ENCODE measurements at regions not wholly inside any gene's neighbourhood (a gene's known extent, or its start where the extent isn't known, plus 50 kb on each side); places are given as distances from the start of the nearest gene placed in this dataset.
"Not testable (repeated sequence)": the region's sequence is repeated elsewhere in the genome, so short reads cannot be mapped to it uniquely, and the experiment has no call there.

- DNase-seq (ENCODE audit: low spot score), result no peak
- no peak for TF ChIP-seq CTCF (IDR thresholded peaks at IDR 0.05; ENCODE audit: extremely low read depth, insufficient read depth, missing control alignments)
- in situ Hi-C loops (cut with MboI; ENCODE audit: low pct_unique_long_range_greater_than_20kb, low sequenced_read_pairs, unreplicated experiment), result no loop called here
Observed at GRCh38 chr17:55926276-55926990, 175.6 kb downstream of the PCTP start.

- TF ChIP-seq CTCF (IDR thresholded peaks at IDR 0.05; ENCODE audit: extremely low read depth, insufficient read depth, missing control alignments), result no peak
- DNase-seq (ENCODE audit: low spot score), result no peak
- in situ Hi-C loops (cut with MboI; ENCODE audit: low pct_unique_long_range_greater_than_20kb, low sequenced_read_pairs, unreplicated experiment), result no loop called here
Observed at GRCh38 chr17:55930291-55930809, 179.5 kb downstream of the PCTP start.

GRCh38 chr17:55931446-55931845, 180.6 kb downstream of the PCTP start:
- in situ Hi-C loops (cut with MboI; ENCODE audit: low pct_unique_long_range_greater_than_20kb, low sequenced_read_pairs, unreplicated experiment), result no loop called here
- no peak for TF ChIP-seq CTCF (IDR thresholded peaks at IDR 0.05; ENCODE audit: extremely low read depth, insufficient read depth, missing control alignments)
- no peak for DNase-seq (ENCODE audit: low spot score)

DNA sequence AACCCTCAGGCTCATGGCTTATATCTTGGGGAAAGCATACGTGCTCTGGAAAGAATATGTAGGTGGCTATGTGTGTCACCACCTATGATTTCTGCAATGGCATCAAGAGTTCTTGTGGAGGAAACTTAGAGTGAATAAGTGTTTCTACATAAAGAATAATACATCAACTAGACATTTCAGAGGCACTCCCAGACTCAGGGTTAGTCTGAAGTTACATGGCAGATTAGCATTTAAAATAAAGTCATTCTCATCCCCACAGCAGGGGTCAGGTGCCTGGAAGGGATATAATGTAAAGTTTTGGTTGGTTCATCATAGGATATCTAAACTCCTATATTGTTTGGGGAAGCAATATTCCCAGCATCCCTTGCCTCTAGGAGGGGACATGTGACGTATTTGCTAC, 182.1 kb downstream of the PCTP start:
- in situ Hi-C loops (cut with MboI; ENCODE audit: low pct_unique_long_range_greater_than_20kb, low sequenced_read_pairs, unreplicated experiment), result no loop called here
- TF ChIP-seq CTCF (IDR thresholded peaks at IDR 0.05; ENCODE audit: extremely low read depth, insufficient read depth, missing control alignments), result no peak
- no peak for DNase-seq (ENCODE audit: low spot score)

GRCh38 chr17:55939181-55939810, 188.4 kb downstream of the PCTP start:
- DNase-seq (ENCODE audit: low spot score); in situ Hi-C loops (cut with MboI; ENCODE audit: low pct_unique_long_range_greater_than_20kb, low sequenced_read_pairs, unreplicated experiment): not testable (repeated sequence)

DNA sequence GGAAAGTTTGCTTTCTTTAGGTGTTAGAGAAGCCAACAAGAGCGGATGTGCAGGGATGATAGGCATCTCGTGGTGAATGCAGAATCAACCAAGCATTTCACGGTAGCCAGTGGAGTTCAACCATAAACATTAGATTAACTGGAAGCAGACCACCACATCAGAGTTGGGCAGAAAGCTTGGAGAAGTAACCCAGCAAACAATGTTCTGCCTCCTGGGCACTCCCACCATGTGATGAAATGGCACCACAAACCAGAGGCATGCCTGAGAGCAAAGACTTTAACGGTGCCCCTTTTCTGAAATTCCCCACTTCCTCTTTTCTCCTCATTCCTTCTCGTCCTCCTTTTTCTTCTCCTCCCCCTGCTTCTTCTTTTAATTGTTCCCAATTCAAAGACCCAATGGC, 193.5 kb upstream of the ANKFN1 start:
- in situ Hi-C loops (cut with MboI; ENCODE audit: low pct_unique_long_range_greater_than_20kb, low sequenced_read_pairs, unreplicated experiment), result no loop called here
- no peak for DNase-seq (ENCODE audit: low spot score)
- TF ChIP-seq CTCF (IDR thresholded peaks at IDR 0.05; ENCODE audit: extremely low read depth, insufficient read depth, missing control alignments), result no peak

DNA sequence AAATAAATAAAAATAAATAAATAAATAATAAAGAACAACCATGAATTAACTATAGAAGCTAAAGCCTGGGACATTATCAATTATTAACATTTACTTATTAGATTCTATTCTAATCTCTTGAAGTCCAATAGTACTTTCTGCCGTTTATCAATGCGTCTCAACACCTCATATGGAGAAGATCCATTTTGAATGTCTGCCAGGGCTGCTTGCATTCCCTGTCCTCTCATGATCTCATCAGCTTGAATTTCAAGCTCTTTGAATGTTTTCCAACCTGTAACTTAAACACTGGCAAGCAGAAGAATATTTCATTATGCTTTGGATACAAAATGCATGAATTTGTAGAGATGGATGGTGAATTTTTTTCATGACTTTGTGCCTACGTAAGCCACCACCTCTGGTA, 191.9 kb upstream of the ANKFN1 start:
- no peak for TF ChIP-seq CTCF (IDR thresholded peaks at IDR 0.05; ENCODE audit: extremely low read depth, insufficient read depth, missing control alignments)

More for the DNA sequence above, 191.9 kb upstream of the ANKFN1 start:
- in situ Hi-C loops (cut with MboI; ENCODE audit: low pct_unique_long_range_greater_than_20kb, low sequenced_read_pairs, unreplicated experiment), result no loop called here
- DNase-seq (ENCODE audit: low spot score), result no peak
